ENCODE measurements at regions not wholly inside any gene's neighbourhood (a gene's known extent, or its start where the extent isn't known, plus 50 kb on each side); places are given as distances from the start of the nearest gene placed in this dataset.
A peak's percentile ranks its signal among the peaks of the same experiment; 100 is the strongest.

- TF ChIP-seq CTCF (IDR thresholded peaks at IDR 0.05) (no peak), TFCP2L1 (CRISPR knock-in tag; IDR thresholded peaks at IDR 0.05) (no peak), KDM1A (IDR thresholded peaks at IDR 0.05; ENCODE audit: low read depth) (no peak), HOXB13 (CRISPR knock-in tag; IDR thresholded peaks at IDR 0.05; ENCODE audit: low read depth) (no peak), SREBF2 (IDR thresholded peaks at IDR 0.05) (no peak), POLR2A (IDR thresholded peaks at IDR 0.05; ENCODE audit: low read length) (no peak), MYC (IDR thresholded peaks at IDR 0.05; ENCODE audit: borderline replicate concordance, low read length) (no peak), JUN (IDR thresholded peaks at IDR 0.05) (no peak), CEBPB (IDR thresholded peaks at IDR 0.05) (peak; percentile 38 to 47; a peak in 3 of 4 replicates), RFX5 (IDR thresholded peaks at IDR 0.05) (no peak), ZC3H11A (IDR thresholded peaks at IDR 0.05) (no peak), CBX8 (IDR thresholded peaks at IDR 0.05) (no peak)
- TF ChIP-seq, protein P1, sequence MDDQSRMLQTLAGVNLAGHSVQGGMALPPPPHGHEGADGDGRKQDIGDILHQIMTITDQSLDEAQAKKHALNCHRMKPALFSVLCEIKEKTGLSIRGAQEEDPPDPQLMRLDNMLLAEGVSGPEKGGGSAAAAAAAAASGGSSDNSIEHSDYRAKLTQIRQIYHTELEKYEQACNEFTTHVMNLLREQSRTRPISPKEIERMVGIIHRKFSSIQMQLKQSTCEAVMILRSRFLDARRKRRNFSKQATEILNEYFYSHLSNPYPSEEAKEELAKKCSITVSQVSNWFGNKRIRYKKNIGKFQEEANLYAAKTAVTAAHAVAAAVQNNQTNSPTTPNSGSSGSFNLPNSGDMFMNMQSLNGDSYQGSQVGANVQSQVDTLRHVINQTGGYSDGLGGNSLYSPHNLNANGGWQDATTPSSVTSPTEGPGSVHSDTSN (IDR thresholded peaks at IDR 0.05): no peak
These were observed 64.6 kb upstream of the ESX1 start for GRCh38 chrX:104319346-104319745.

Measured in A549 (cell line).